H54 (cell line): ENCODE measurements at regions not wholly inside any gene's neighbourhood (a gene's known extent, or its start where the extent isn't known, plus 50 kb on each side); places are given as distances from the start of the nearest gene placed in this dataset.

Experiments
- DNase-seq: peaks from one replicate; pipeline ENCODE4 v3.0.0; 2011; ENCODE audit warnings: low spot score, mixed read lengths; ENCODE audit not compliant: insufficient read length
- FAIRE-seq: peaks from 3 replicates; lab custom pipeline; 2011; peaks lifted over from hg19 to GRCh38; lab: Jason Lieb, UNC
- POLR2A ChIP-seq: IDR thresholded peaks from 2 replicates; pipeline ENCODE4 v1.6.1; 2011; ENCODE audit warnings: low read depth, mild to moderate bottlenecking, low read length

DNA sequence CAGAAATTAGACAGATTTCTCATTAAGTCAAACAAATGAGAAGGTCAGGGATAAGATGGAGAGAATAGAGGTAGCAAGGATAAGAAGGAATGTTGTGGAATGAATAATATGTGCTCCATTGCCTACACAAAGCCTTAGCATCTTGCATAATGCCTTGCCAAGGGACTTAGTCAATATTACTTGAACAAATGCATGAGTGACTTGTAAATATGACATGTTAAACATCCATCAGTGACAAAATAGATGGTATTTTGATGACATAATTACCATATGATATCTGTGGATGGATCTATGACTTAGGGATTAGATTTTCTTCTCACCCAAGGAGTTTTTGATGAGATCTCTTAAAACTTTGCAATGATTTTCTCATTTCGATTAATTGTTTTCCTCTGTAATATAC is 194.1 kb upstream of the RASSF8 start:
- no peak for TF ChIP-seq POLR2A
- peak; percentile 57 for FAIRE-seq
- DNase-seq, result no peak

- DNase-seq, result no peak
- TF ChIP-seq POLR2A, result no peak
- no peak for FAIRE-seq
Measured at GRCh38 chr12:25764892-25765291, 193.6 kb upstream of the RASSF8 start.

DNA sequence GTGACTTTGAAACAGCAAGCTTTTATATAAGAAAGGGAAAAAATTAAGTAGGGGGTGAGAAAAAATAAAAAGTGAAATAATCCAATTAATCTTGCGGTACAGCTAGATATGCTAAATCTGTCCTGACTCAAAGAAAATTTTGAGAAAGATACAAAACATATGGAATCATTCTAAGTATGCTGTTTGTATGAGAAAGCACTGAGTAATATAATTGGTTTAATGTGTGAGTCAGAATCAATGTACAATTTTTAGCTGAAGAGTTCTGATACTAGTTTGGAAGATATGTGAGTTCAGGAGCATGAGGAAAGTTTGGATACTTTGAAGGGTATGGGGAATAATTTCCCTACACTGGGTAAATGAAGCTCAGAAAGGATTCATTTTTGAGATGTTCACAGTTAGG is 190.9 kb upstream of the RASSF8 start:
- DNase-seq (no peak), FAIRE-seq (no peak)
- TF ChIP-seq POLR2A, result no peak

DNA sequence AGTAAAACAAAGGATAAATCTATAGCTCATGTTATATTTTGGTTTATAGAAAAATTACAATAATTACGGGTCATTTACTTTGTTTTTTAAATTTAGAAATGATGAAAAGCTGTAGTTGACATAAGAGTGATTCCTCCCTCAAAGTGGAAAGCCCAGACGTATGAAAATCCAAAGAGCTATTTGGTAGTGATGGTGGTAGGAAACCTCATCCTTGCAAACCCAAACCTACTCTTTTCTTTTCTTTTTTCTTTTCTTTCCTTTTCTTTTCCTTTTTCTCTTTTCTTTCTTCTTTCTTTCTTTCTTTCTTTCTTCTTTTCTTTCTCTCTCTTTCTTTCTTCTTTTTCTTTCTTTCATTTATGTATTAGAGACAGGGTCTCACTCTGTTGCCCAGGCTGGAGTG is 190.3 kb upstream of the RASSF8 start:
- FAIRE-seq (no peak), DNase-seq (no peak)
- TF ChIP-seq POLR2A, result no peak

DNA sequence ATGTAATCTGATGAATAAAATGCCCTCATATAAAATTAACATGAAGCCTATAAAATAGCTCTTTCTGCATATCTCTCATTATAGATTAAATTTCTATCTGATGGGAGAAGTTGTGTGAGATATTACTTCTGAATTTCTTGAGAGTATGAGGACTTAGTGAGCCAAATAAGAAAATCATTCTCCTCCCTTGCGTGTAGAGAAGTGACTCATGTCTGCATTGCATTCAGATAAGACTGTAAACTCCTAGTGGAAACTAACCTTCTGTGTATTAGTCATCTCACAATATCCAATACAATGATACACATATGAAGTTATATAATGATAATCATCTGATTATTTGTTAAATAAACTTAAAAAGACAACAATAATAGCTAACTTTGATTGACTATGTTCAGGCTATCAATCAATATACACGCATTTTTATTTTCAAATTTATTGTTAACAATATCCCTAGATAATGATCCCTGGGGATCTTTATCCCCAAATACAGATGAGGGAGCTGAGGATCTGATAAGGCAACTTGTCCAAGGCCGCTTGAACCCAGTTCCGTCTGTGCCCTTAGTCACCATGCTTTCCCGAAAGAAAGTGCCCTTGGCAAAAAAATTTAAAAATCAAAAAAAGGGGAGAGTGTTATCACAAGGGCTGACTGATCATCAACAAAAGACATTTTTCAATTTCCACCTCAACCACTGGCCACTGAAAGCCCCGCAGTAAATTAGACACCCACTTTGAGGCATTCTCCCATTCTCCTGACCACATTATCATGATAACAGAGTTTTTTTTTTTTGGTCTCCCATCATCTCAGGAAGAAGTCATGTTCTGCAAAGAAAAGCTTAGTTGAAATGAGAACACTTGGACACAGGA is 189.2 kb upstream of the RASSF8 start:
- FAIRE-seq (peak; percentile 45), DNase-seq (peak; percentile 23)
- TF ChIP-seq POLR2A, result no peak

- FAIRE-seq (no peak), DNase-seq (no peak)
- TF ChIP-seq POLR2A, result no peak
Measured at GRCh38 chr12:25771041-25771440, 187.4 kb upstream of the RASSF8 start.

DNA sequence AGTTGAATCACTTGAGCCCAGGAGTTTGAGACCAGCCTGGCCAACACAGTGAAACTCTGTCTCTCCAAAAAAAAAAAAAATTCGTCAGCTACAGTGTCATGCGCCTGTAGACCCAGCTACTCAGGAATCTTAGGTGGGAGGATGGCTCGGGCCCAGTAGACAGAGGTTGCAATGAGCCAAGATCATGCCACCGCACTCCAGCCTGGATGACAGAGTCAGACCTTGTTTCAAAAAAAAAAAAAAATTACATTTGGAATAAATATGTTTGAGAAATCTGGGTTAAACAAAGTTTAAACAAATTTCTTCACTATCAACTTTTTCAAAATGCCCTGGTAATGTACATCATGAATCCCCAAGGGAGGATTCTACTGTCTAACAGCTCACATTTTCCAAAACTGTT is 187.0 kb upstream of the RASSF8 start:
- no peak for TF ChIP-seq POLR2A
- FAIRE-seq, result no peak
- DNase-seq, result no peak

DNA sequence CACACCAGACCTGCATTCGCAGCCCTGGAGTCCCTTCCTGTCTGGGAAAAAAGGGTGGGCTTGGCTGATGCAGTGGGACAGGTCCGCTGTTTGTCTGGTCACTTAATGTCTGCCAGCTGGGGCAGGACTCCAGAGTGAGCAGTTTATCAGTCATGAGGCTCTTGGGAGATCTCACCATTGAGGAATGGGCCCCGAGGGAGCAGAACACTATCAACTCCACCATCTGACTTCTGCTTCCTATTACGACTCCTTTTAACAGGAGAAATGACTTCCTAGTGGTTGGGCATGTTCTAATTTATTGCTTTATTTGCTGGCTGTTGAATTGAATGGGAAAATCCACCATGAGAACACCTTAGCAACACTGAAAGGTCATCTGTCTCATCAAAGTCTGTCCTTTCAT is 182.5 kb upstream of the RASSF8 start:
- FAIRE-seq (no peak), DNase-seq (no peak)
- TF ChIP-seq POLR2A, result no peak

GRCh38 chr12:25780771-25781170 is 177.7 kb upstream of the RASSF8 start:
- TF ChIP-seq POLR2A, result no peak
- FAIRE-seq (no peak), DNase-seq (no peak)

DNA sequence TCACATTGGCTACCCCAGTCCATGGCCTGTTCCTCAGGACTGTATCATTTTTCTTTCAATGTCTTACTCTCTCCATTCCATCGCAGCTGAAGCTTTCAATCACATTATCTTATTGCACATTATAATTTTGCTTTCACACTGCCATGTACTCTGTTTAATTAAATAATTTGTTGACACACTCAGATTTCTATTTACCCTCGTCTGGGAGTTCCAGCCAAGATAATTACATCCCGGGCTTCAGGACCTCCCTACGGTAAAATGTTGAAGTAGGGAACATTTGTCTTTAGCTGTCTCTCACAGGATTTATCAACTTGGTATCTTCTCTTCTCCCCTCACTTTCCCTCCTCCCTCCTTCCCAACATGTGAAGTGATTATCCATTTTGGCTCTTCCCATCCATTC is 177.2 kb upstream of the RASSF8 start:
- no peak for DNase-seq
- TF ChIP-seq POLR2A, result no peak
- no peak for FAIRE-seq

GRCh38 chr12:25783566-25783965 is 174.9 kb upstream of the RASSF8 start:
- no peak for FAIRE-seq
- TF ChIP-seq POLR2A, result no peak

GRCh38 chr12:25784669-25785068 is 173.8 kb upstream of the RASSF8 start:
- TF ChIP-seq POLR2A, result no peak
- FAIRE-seq (no peak), DNase-seq (no peak)

More at GRCh38 chr12:25783566-25783965, 174.9 kb upstream of the RASSF8 start:
- no peak for DNase-seq

- DNase-seq, result no peak
- no peak for TF ChIP-seq POLR2A
- no peak for FAIRE-seq
Measured at GRCh38 chr12:25785134-25785533, 173.3 kb upstream of the RASSF8 start.

DNA sequence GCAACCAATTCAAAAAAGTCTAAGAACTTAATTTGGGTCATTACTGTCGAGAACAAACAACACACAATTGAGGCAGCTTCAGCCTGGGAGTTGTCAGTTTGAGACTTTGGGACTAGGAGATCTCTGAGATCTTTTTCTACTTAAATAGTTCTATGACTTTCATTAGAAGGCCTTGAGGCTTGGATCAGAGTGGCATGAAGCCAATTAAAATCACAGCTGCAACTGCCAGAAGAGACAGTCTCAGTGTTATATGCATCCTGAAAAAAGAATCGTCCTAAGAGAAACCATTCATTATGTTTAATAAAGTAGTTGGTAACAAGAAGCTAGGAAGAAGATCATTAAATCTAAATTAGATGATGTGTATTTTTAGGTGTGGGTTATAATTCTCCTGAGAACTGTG is 170.8 kb upstream of the RASSF8 start:
- DNase-seq (no peak), FAIRE-seq (no peak)
- TF ChIP-seq POLR2A, result no peak
